Glutamatergic neuron (in vitro differentiated cells): ENCODE measurements at regions not wholly inside any gene's neighbourhood (a gene's known extent, or its start where the extent isn't known, plus 50 kb on each side); places are given as distances from the start of the nearest gene placed in this dataset.
"Not testable (repeated sequence)": the region's sequence is repeated elsewhere in the genome, so short reads cannot be mapped to it uniquely, and the experiment has no call there.

Experiments
- DNase-seq: peaks from one replicate; pipeline ENCODE4 v3.0.0; 2022
- H3K27ac Mint-ChIP-seq: one replicate; pipeline ENCODE4 v1.8.0; 2020; ENCODE audit warnings: mild to moderate bottlenecking, mixed read lengths, inconsistent platforms; ENCODE audit not compliant: unreplicated experiment
- H3K27me3 Mint-ChIP-seq: one replicate; pipeline ENCODE4 v1.8.0; 2020; ENCODE audit warnings: mild to moderate bottlenecking, moderate library complexity, mixed read lengths, inconsistent platforms; ENCODE audit not compliant: unreplicated experiment
- H3K36me3 Mint-ChIP-seq: one replicate; pipeline ENCODE4 v1.8.0; 2020; ENCODE audit warnings: mild to moderate bottlenecking, mixed read lengths, inconsistent platforms; ENCODE audit not compliant: unreplicated experiment
- H3K4me1 Mint-ChIP-seq: one replicate; pipeline ENCODE4 v1.8.0; 2020; ENCODE audit warnings: mild to moderate bottlenecking, low read depth, mixed read lengths, inconsistent platforms; ENCODE audit not compliant: unreplicated experiment
- H3K4me3 Mint-ChIP-seq: one replicate; pipeline ENCODE4 v1.8.0; 2020; ENCODE audit warnings: mild to moderate bottlenecking, mixed read lengths, inconsistent platforms; ENCODE audit not compliant: unreplicated experiment
- H3K9me3 Mint-ChIP-seq: one replicate; pipeline ENCODE4 v1.8.0; 2020; ENCODE audit warnings: mild to moderate bottlenecking, moderate library complexity, mixed read lengths, inconsistent platforms; ENCODE audit not compliant: unreplicated experiment
- CTCF ChIP-seq: fragments of 200-600 bp; sonication (generic); IDR thresholded peaks from one replicate; pipeline ENCODE4 v1.5.0; 2021; ENCODE audit not compliant: partially characterized antibody, unreplicated experiment

- no peak for TF ChIP-seq CTCF
- H3K36me3 Mint-ChIP-seq: no peaks in the 10 kb centered on the region
- no peak overlapping the region for H3K4me3 Mint-ChIP-seq
- H3K4me1 Mint-ChIP-seq: peaks cover 2% of the 10 kb centered on the region
- no peak for DNase-seq
- H3K27me3 Mint-ChIP-seq: no peaks in the 10 kb centered on the region
- no peaks in the 10 kb centered on the region for H3K9me3 Mint-ChIP-seq
- H3K27ac Mint-ChIP-seq: no peak overlapping the region
Observed at GRCh38 chr13:79936368-79937136, 404.4 kb downstream of the SPRY2 start.

GRCh38 chr13:79935121-79935520 lies 405.8 kb downstream of the SPRY2 start:
- Mint-ChIP-seq H3K4me3 (no peak overlapping the region), H3K36me3 (no peaks in the 10 kb centered on the region), H3K9me3 (no peaks in the 10 kb centered on the region), H3K27ac (no peak overlapping the region), H3K4me1 (peaks cover 2% of the 10 kb centered on the region), H3K27me3 (no peaks in the 10 kb centered on the region)
- no peak for TF ChIP-seq CTCF
- DNase-seq: no peak

DNA sequence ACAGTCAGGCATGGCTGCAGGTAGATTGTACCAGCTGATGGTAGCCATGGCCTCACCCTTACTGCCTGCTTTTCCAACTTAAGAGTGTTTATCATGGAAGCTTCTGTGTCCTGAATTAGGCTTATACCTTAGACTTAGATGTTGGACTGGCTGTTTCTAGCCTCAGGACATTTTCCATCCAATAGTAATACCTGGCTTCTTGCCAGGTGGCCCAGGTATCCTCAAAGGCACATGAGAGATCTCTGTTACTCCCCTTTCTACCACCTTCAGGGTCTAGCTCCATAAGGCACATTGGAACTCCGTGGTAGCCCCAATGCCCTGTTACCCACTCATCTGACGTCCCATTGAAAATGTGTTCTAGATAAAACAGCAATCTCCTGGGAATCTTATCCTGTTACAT lies 407.5 kb downstream of the SPRY2 start:
- TF ChIP-seq CTCF: no peak
- Mint-ChIP-seq H3K27me3 (no peaks in the 10 kb centered on the region), H3K36me3 (no peaks in the 10 kb centered on the region), H3K27ac (no peak overlapping the region), H3K4me1 (peaks cover 2% of the 10 kb centered on the region), H3K4me3 (no peak overlapping the region), H3K9me3 (no peaks in the 10 kb centered on the region)
- no peak for DNase-seq

- Mint-ChIP-seq H3K27me3 (no peaks in the 10 kb centered on the region), H3K4me1 (peaks cover 2% of the 10 kb centered on the region), H3K4me3 (no peak overlapping the region), H3K27ac (no peak overlapping the region), H3K36me3 (no peaks in the 10 kb centered on the region), H3K9me3 (no peaks in the 10 kb centered on the region)
- DNase-seq: no peak
- TF ChIP-seq CTCF: no peak
Observed at GRCh38 chr13:79932556-79932955, 408.4 kb downstream of the SPRY2 start.

- H3K27ac Mint-ChIP-seq, DNase-seq, H3K27me3 Mint-ChIP-seq, H3K4me3 Mint-ChIP-seq, H3K9me3 Mint-ChIP-seq, H3K4me1 Mint-ChIP-seq: not testable (repeated sequence)
- H3K36me3 Mint-ChIP-seq: peaks cover 11% of the 10 kb centered on the region
Observed at GRCh38 chr13:79923973-79924556, 416.9 kb downstream of the SPRY2 start.
